Suppressor macrophage treated with lipopolysaccharide for 1 hour (primary cell): ENCODE measurements at regions not wholly inside any gene's neighbourhood (a gene's known extent, or its start where the extent isn't known, plus 50 kb on each side); places are given as distances from the start of the nearest gene placed in this dataset.
"Not testable (repeated sequence)": the region's sequence is repeated elsewhere in the genome, so short reads cannot be mapped to it uniquely, and the experiment has no call there.

Source experiments
- DNase-seq, 3 donors: peaks; one replicate each; pipeline ENCODE4 v3.0.0-alpha.2; 2020 to 2022

GRCh38 chr7:94176694-94177200, 172.6 kb upstream of the BET1 start:
- no peak for DNase-seq

- DNase-seq: peak in 2 of 3 donors; percentile 34 to 54
Observed at GRCh38 chr7:94177441-94177840, 173.3 kb upstream of the BET1 start.

GRCh38 chr7:94178230-94178629, 174.1 kb upstream of the BET1 start:
- peak; percentile 34 to 70 (median 57) for DNase-seq

GRCh38 chr7:94179466-94179865, 175.3 kb upstream of the BET1 start:
- no peak for DNase-seq

- DNase-seq: peak; percentile 46 to 62 (median 50)
Observed at GRCh38 chr7:94182066-94182465, 177.9 kb upstream of the BET1 start.

GRCh38 chr7:94182721-94183120, 178.6 kb upstream of the BET1 start:
- no peak for DNase-seq

- DNase-seq: peak; percentile 49 to 86 (median 73)
Observed at GRCh38 chr7:94183289-94183749, 179.2 kb upstream of the BET1 start.

GRCh38 chr7:94183891-94184290, 179.7 kb upstream of the BET1 start:
- DNase-seq: no peak

- no peak for DNase-seq
Observed at GRCh38 chr7:94188350-94188749, 184.2 kb upstream of the BET1 start.

GRCh38 chr7:94190599-94191061, 186.5 kb upstream of the BET1 start:
- DNase-seq: no peak

GRCh38 chr7:94194426-94194825, 190.3 kb upstream of the BET1 start:
- not testable (repeated sequence) for DNase-seq

- DNase-seq: no peak
Observed at GRCh38 chr7:94195201-94195600, 191.0 kb upstream of the BET1 start.

- no peak for DNase-seq
Observed at GRCh38 chr7:94195813-94196212, 191.7 kb upstream of the BET1 start.

- DNase-seq: no peak
Observed at GRCh38 chr7:94205529-94205928, 189.2 kb upstream of the COL1A2 start.

GRCh38 chr7:94206295-94206694, 188.4 kb upstream of the COL1A2 start:
- DNase-seq: no peak

- DNase-seq: no peak
Observed at GRCh38 chr7:94212160-94212559, 182.5 kb upstream of the COL1A2 start.

GRCh38 chr7:94216944-94217461, 177.7 kb upstream of the COL1A2 start:
- no peak for DNase-seq

GRCh38 chr7:94217766-94218165, 176.9 kb upstream of the COL1A2 start:
- no peak for DNase-seq

- no peak for DNase-seq
Observed at GRCh38 chr7:94222516-94222915, 172.2 kb upstream of the COL1A2 start.

GRCh38 chr7:94223375-94224084, 171.2 kb upstream of the COL1A2 start:
- peak; percentile 7 to 27 (median 7) for DNase-seq

- no peak for DNase-seq
Observed at GRCh38 chr7:94228223-94228622, 166.5 kb upstream of the COL1A2 start.

GRCh38 chr7:94228678-94229077, 166.0 kb upstream of the COL1A2 start:
- no peak for DNase-seq

- DNase-seq: no peak
Observed at GRCh38 chr7:94231305-94231704, 163.4 kb upstream of the COL1A2 start.

- no peak for DNase-seq
Observed at GRCh38 chr7:94236960-94237359, 157.7 kb upstream of the COL1A2 start.
